ENCODE measurements at regions not wholly inside any gene's neighbourhood (a gene's known extent, or its start where the extent isn't known, plus 50 kb on each side); places are given as distances from the start of the nearest gene placed in this dataset.

- TF ChIP-seq CTCF (IDR thresholded peaks at IDR 0.05) (no peak), POLR2AphosphoS5 (IDR thresholded peaks at IDR 0.05) (no peak), POLR2A (IDR thresholded peaks at IDR 0.05) (no peak)
Observed at GRCh38 chr6:74611220-74611619, 594.6 kb downstream of the COL12A1 start.
